ENCODE measurements at regions not wholly inside any gene's neighbourhood (a gene's known extent, or its start where the extent isn't known, plus 50 kb on each side); places are given as distances from the start of the nearest gene placed in this dataset.

GRCh38 chr2:56523816-56524215, 340.0 kb downstream of the CCDC85A start:
- peak; percentile 5 for FAIRE-seq
- Histone ChIP-seq H3K4me3 (ENCODE audit: low read depth in 1 of 3, low read length in 3 of 3) (no peak overlapping the region), H3K36me3 (ENCODE audit: control insufficient read depth in 3 of 3, insufficient read depth in 2 of 3, low read depth in 1 of 3, low read length in 3 of 3) (no peaks in the 10 kb centered on the region), H3K27ac (ENCODE audit: low read depth in 1 of 3, low read length in 2 of 3) (no peak overlapping the region), H3K27me3 (ENCODE audit: control insufficient read depth in 3 of 3, insufficient read depth in 3 of 3, low read length in 3 of 3) (no peaks in the 10 kb centered on the region), H3K4me1 (ENCODE audit: control insufficient read depth in 3 of 3, insufficient read depth in 2 of 3, low read depth in 1 of 3, low read length in 2 of 3) (no peaks in the 10 kb centered on the region), H3K9me3 (ENCODE audit: control insufficient read depth in 2 of 2, insufficient read depth in 1 of 2, low read depth in 1 of 2, low read length in 1 of 2) (no peaks in the 10 kb centered on the region)
- DNase-seq: no peak

- no peak for DNase-seq
- H3K9me3 ChIP-seq (ENCODE audit: control insufficient read depth in 2 of 2, insufficient read depth in 1 of 2, low read depth in 1 of 2, low read length in 1 of 2): no peaks in the 10 kb centered on the region
- H3K36me3 ChIP-seq (ENCODE audit: control insufficient read depth in 3 of 3, insufficient read depth in 2 of 3, low read depth in 1 of 3, low read length in 3 of 3): no peaks in the 10 kb centered on the region
- FAIRE-seq: no peak
- H3K4me3 ChIP-seq (ENCODE audit: low read depth in 1 of 3, low read length in 3 of 3): no peak overlapping the region
- no peaks in the 10 kb centered on the region for H3K4me1 ChIP-seq (ENCODE audit: control insufficient read depth in 3 of 3, insufficient read depth in 2 of 3, low read depth in 1 of 3, low read length in 2 of 3)
- H3K27ac ChIP-seq (ENCODE audit: low read depth in 1 of 3, low read length in 2 of 3): no peak overlapping the region
- no peaks in the 10 kb centered on the region for H3K27me3 ChIP-seq (ENCODE audit: control insufficient read depth in 3 of 3, insufficient read depth in 3 of 3, low read length in 3 of 3)
These were observed 348.1 kb downstream of the CCDC85A start for GRCh38 chr2:56531668-56532420.

- FAIRE-seq (no peak), DNase-seq (no peak)
- Histone ChIP-seq H3K27ac (ENCODE audit: low read depth in 1 of 3, low read length in 2 of 3) (no peak overlapping the region), H3K4me1 (ENCODE audit: control insufficient read depth in 3 of 3, insufficient read depth in 2 of 3, low read depth in 1 of 3, low read length in 2 of 3) (no peaks in the 10 kb centered on the region), H3K9me3 (ENCODE audit: control insufficient read depth in 2 of 2, insufficient read depth in 1 of 2, low read depth in 1 of 2, low read length in 1 of 2) (no peaks in the 10 kb centered on the region), H3K4me3 (ENCODE audit: low read depth in 1 of 3, low read length in 3 of 3) (no peak overlapping the region), H3K27me3 (ENCODE audit: control insufficient read depth in 3 of 3, insufficient read depth in 3 of 3, low read length in 3 of 3) (no peaks in the 10 kb centered on the region), H3K36me3 (ENCODE audit: control insufficient read depth in 3 of 3, insufficient read depth in 2 of 3, low read depth in 1 of 3, low read length in 3 of 3) (no peaks in the 10 kb centered on the region)
- 74 to 79% (median 77%) methylated on average over 2 of the region's 2 CpGs for WGBS, 3 donors
These were observed 350.5 kb downstream of the CCDC85A start for GRCh38 chr2:56534321-56534720.

GRCh38 chr2:56537756-56538155, 354.0 kb downstream of the CCDC85A start:
- H3K27me3 ChIP-seq (ENCODE audit: control insufficient read depth in 3 of 3, insufficient read depth in 3 of 3, low read length in 3 of 3): no peaks in the 10 kb centered on the region
- no peak for FAIRE-seq
- WGBS, 3 donors: 43 to 62% (median 44%) methylated on average over 3 of the region's 3 CpGs

GRCh38 chr2:56539618-56540017, 355.8 kb downstream of the CCDC85A start:
- Histone ChIP-seq H3K9me3 (ENCODE audit: control insufficient read depth in 2 of 2, insufficient read depth in 1 of 2, low read depth in 1 of 2, low read length in 1 of 2) (no peaks in the 10 kb centered on the region), H3K27me3 (ENCODE audit: control insufficient read depth in 3 of 3, insufficient read depth in 3 of 3, low read length in 3 of 3) (no peaks in the 10 kb centered on the region), H3K36me3 (ENCODE audit: control insufficient read depth in 3 of 3, insufficient read depth in 2 of 3, low read depth in 1 of 3, low read length in 3 of 3) (no peaks in the 10 kb centered on the region), H3K27ac (ENCODE audit: low read depth in 1 of 3, low read length in 2 of 3) (no peak overlapping the region), H3K4me1 (ENCODE audit: control insufficient read depth in 3 of 3, insufficient read depth in 2 of 3, low read depth in 1 of 3, low read length in 2 of 3) (no peaks in the 10 kb centered on the region), H3K4me3 (ENCODE audit: low read depth in 1 of 3, low read length in 3 of 3) (no peak overlapping the region)
- DNase-seq: no peak
- WGBS, 3 donors: 85 to 88% (median 87%) methylated on average over 2 of the region's 2 CpGs
- FAIRE-seq: no peak

More at GRCh38 chr2:56537756-56538155, 354.0 kb downstream of the CCDC85A start:
- Histone ChIP-seq H3K36me3 (ENCODE audit: control insufficient read depth in 3 of 3, insufficient read depth in 2 of 3, low read depth in 1 of 3, low read length in 3 of 3) (no peaks in the 10 kb centered on the region), H3K4me3 (ENCODE audit: low read depth in 1 of 3, low read length in 3 of 3) (no peak overlapping the region), H3K9me3 (ENCODE audit: control insufficient read depth in 2 of 2, insufficient read depth in 1 of 2, low read depth in 1 of 2, low read length in 1 of 2) (no peaks in the 10 kb centered on the region), H3K4me1 (ENCODE audit: control insufficient read depth in 3 of 3, insufficient read depth in 2 of 3, low read depth in 1 of 3, low read length in 2 of 3) (no peaks in the 10 kb centered on the region), H3K27ac (ENCODE audit: low read depth in 1 of 3, low read length in 2 of 3) (no peak overlapping the region)
- no peak for DNase-seq

GRCh38 chr2:56540467-56540866, 356.7 kb downstream of the CCDC85A start:
- Histone ChIP-seq H3K4me1 (ENCODE audit: control insufficient read depth in 3 of 3, insufficient read depth in 2 of 3, low read depth in 1 of 3, low read length in 2 of 3) (no peaks in the 10 kb centered on the region), H3K27me3 (ENCODE audit: control insufficient read depth in 3 of 3, insufficient read depth in 3 of 3, low read length in 3 of 3) (no peaks in the 10 kb centered on the region), H3K27ac (ENCODE audit: low read depth in 1 of 3, low read length in 2 of 3) (no peak overlapping the region), H3K36me3 (ENCODE audit: control insufficient read depth in 3 of 3, insufficient read depth in 2 of 3, low read depth in 1 of 3, low read length in 3 of 3) (no peaks in the 10 kb centered on the region), H3K4me3 (ENCODE audit: low read depth in 1 of 3, low read length in 3 of 3) (no peak overlapping the region), H3K9me3 (ENCODE audit: control insufficient read depth in 2 of 2, insufficient read depth in 1 of 2, low read depth in 1 of 2, low read length in 1 of 2) (no peaks in the 10 kb centered on the region)
- DNase-seq (no peak), FAIRE-seq (no peak)
- WGBS, 3 donors: 78 to 80% (median 80%) methylated on average over 1 of the region's 1 CpG

GRCh38 chr2:56540916-56541315, 357.1 kb downstream of the CCDC85A start:
- H3K36me3 ChIP-seq (ENCODE audit: control insufficient read depth in 3 of 3, insufficient read depth in 2 of 3, low read depth in 1 of 3, low read length in 3 of 3): no peaks in the 10 kb centered on the region
- no peak overlapping the region for H3K27ac ChIP-seq (ENCODE audit: low read depth in 1 of 3, low read length in 2 of 3)
- H3K4me3 ChIP-seq (ENCODE audit: low read depth in 1 of 3, low read length in 3 of 3): no peak overlapping the region
- H3K4me1 ChIP-seq (ENCODE audit: control insufficient read depth in 3 of 3, insufficient read depth in 2 of 3, low read depth in 1 of 3, low read length in 2 of 3): no peaks in the 10 kb centered on the region
- DNase-seq (no peak), FAIRE-seq (no peak)
- WGBS, 3 donors: 52 to 79% (median 74%) methylated on average over 4 of the region's 4 CpGs
- no peaks in the 10 kb centered on the region for H3K9me3 ChIP-seq (ENCODE audit: control insufficient read depth in 2 of 2, insufficient read depth in 1 of 2, low read depth in 1 of 2, low read length in 1 of 2)
- no peaks in the 10 kb centered on the region for H3K27me3 ChIP-seq (ENCODE audit: control insufficient read depth in 3 of 3, insufficient read depth in 3 of 3, low read length in 3 of 3)

- Histone ChIP-seq H3K4me1 (ENCODE audit: control insufficient read depth in 3 of 3, insufficient read depth in 2 of 3, low read depth in 1 of 3, low read length in 2 of 3) (no peaks in the 10 kb centered on the region), H3K27ac (ENCODE audit: low read depth in 1 of 3, low read length in 2 of 3) (no peak overlapping the region), H3K4me3 (ENCODE audit: low read depth in 1 of 3, low read length in 3 of 3) (no peak overlapping the region), H3K27me3 (ENCODE audit: control insufficient read depth in 3 of 3, insufficient read depth in 3 of 3, low read length in 3 of 3) (no peaks in the 10 kb centered on the region), H3K9me3 (ENCODE audit: control insufficient read depth in 2 of 2, insufficient read depth in 1 of 2, low read depth in 1 of 2, low read length in 1 of 2) (no peaks in the 10 kb centered on the region), H3K36me3 (ENCODE audit: control insufficient read depth in 3 of 3, insufficient read depth in 2 of 3, low read depth in 1 of 3, low read length in 3 of 3) (no peaks in the 10 kb centered on the region)
- DNase-seq (no peak), FAIRE-seq (no peak)
These were observed 358.4 kb downstream of the CCDC85A start for GRCh38 chr2:56542213-56542612.

- DNase-seq: no peak
- Histone ChIP-seq H3K9me3 (ENCODE audit: control insufficient read depth in 2 of 2, insufficient read depth in 1 of 2, low read depth in 1 of 2, low read length in 1 of 2) (no peaks in the 10 kb centered on the region), H3K27ac (ENCODE audit: low read depth in 1 of 3, low read length in 2 of 3) (no peak overlapping the region), H3K4me1 (ENCODE audit: control insufficient read depth in 3 of 3, insufficient read depth in 2 of 3, low read depth in 1 of 3, low read length in 2 of 3) (no peaks in the 10 kb centered on the region), H3K4me3 (ENCODE audit: low read depth in 1 of 3, low read length in 3 of 3) (no peak overlapping the region), H3K36me3 (ENCODE audit: control insufficient read depth in 3 of 3, insufficient read depth in 2 of 3, low read depth in 1 of 3, low read length in 3 of 3) (no peaks in the 10 kb centered on the region), H3K27me3 (ENCODE audit: control insufficient read depth in 3 of 3, insufficient read depth in 3 of 3, low read length in 3 of 3) (no peaks in the 10 kb centered on the region)
- 79 to 91% (median 88%) methylated on average over 2 of the region's 2 CpGs for WGBS, 3 donors
- FAIRE-seq: no peak
These were observed 381.4 kb downstream of the CCDC85A start for GRCh38 chr2:56565143-56565542.
